ENCODE measurements at regions not wholly inside any gene's neighbourhood (a gene's known extent, or its start where the extent isn't known, plus 50 kb on each side); places are given as distances from the start of the nearest gene placed in this dataset.

DNA sequence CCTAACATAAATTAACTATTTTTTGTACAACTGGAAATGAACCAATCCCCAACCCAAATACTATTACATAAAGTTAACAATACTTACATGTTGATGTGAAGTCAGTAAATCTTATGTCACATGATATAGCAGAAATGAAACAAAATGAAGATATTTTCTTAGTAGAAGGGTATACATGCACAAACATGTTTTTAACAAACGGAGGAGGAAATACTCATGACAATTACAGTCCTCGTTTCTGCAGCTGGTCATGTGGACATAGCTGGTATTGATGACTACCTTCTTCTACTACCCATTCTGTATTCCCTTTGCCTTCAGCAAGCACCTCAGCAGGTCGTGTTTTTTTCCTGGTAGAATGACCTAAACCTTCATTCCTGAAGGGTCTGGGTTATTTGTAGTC lies 252.3 kb downstream of the HTR7 start:
- Mint-ChIP-seq H3K27me3 (ENCODE audit: low read depth) (no peaks in the 10 kb centered on the region), H3K27ac (no peak overlapping the region), H3K9me3 (peaks cover 43% of the 10 kb centered on the region), H3K4me1 (peaks cover 3% of the 10 kb centered on the region; the same call in 1 of the 2 replicates), H3K36me3 (peaks cover 9% of the 10 kb centered on the region), H3K4me3 (no peak overlapping the region)
- ChIA-PET POLR2A (no interaction called here), CTCF (no interaction called here)
- DNase-seq (ENCODE audit: low spot score), result no peak
- TF ChIP-seq, protein P1, sequence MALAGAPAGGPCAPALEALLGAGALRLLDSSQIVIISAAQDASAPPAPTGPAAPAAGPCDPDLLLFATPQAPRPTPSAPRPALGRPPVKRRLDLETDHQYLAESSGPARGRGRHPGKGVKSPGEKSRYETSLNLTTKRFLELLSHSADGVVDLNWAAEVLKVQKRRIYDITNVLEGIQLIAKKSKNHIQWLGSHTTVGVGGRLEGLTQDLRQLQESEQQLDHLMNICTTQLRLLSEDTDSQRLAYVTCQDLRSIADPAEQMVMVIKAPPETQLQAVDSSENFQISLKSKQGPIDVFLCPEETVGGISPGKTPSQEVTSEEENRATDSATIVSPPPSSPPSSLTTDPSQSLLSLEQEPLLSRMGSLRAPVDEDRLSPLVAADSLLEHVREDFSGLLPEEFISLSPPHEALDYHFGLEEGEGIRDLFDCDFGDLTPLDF (CRISPR knock-in tag; IDR thresholded peaks at IDR 0.05), result no peak
- TF ChIP-seq NFYB (CRISPR knock-in tag; conservative IDR thresholded peaks at IDR 0.05; ENCODE audit: low read depth) (no peak), ZNF396 (CRISPR knock-in tag; IDR thresholded peaks at IDR 0.05; ENCODE audit: borderline replicate concordance) (no peak), ESRRA (CRISPR knock-in tag; IDR thresholded peaks at IDR 0.05; ENCODE audit: borderline replicate concordance) (no peak), ZNF671 (CRISPR knock-in tag; IDR thresholded peaks at IDR 0.05) (no peak), OVOL2 (CRISPR knock-in tag; IDR thresholded peaks at IDR 0.05; ENCODE audit: borderline replicate concordance) (no peak), NFATC4 (CRISPR knock-in tag; IDR thresholded peaks at IDR 0.05) (no peak)
- TF ChIP-seq, protein P2, sequence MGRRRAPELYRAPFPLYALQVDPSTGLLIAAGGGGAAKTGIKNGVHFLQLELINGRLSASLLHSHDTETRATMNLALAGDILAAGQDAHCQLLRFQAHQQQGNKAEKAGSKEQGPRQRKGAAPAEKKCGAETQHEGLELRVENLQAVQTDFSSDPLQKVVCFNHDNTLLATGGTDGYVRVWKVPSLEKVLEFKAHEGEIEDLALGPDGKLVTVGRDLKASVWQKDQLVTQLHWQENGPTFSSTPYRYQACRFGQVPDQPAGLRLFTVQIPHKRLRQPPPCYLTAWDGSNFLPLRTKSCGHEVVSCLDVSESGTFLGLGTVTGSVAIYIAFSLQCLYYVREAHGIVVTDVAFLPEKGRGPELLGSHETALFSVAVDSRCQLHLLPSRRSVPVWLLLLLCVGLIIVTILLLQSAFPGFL (CRISPR knock-in tag; IDR thresholded peaks at IDR 0.05; ENCODE audit: borderline replicate concordance), result no peak
- TF ChIP-seq, protein P3, sequence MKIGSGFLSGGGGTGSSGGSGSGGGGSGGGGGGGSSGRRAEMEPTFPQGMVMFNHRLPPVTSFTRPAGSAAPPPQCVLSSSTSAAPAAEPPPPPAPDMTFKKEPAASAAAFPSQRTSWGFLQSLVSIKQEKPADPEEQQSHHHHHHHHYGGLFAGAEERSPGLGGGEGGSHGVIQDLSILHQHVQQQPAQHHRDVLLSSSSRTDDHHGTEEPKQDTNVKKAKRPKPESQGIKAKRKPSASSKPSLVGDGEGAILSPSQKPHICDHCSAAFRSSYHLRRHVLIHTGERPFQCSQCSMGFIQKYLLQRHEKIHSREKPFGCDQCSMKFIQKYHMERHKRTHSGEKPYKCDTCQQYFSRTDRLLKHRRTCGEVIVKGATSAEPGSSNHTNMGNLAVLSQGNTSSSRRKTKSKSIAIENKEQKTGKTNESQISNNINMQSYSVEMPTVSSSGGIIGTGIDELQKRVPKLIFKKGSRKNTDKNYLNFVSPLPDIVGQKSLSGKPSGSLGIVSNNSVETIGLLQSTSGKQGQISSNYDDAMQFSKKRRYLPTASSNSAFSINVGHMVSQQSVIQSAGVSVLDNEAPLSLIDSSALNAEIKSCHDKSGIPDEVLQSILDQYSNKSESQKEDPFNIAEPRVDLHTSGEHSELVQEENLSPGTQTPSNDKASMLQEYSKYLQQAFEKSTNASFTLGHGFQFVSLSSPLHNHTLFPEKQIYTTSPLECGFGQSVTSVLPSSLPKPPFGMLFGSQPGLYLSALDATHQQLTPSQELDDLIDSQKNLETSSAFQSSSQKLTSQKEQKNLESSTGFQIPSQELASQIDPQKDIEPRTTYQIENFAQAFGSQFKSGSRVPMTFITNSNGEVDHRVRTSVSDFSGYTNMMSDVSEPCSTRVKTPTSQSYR (CRISPR knock-in tag; IDR thresholded peaks at IDR 0.05), result no peak
- TF ChIP-seq, protein P4, sequence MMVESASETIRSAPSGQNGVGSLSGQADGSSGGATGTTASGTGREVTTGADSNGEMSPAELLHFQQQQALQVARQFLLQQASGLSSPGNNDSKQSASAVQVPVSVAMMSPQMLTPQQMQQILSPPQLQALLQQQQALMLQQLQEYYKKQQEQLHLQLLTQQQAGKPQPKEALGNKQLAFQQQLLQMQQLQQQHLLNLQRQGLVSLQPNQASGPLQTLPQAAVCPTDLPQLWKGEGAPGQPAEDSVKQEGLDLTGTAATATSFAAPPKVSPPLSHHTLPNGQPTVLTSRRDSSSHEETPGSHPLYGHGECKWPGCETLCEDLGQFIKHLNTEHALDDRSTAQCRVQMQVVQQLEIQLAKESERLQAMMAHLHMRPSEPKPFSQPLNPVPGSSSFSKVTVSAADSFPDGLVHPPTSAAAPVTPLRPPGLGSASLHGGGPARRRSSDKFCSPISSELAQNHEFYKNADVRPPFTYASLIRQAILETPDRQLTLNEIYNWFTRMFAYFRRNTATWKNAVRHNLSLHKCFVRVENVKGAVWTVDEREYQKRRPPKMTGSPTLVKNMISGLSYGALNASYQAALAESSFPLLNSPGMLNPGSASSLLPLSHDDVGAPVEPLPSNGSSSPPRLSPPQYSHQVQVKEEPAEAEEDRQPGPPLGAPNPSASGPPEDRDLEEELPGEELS (CRISPR knock-in tag; IDR thresholded peaks at IDR 0.05), result no peak
- TF ChIP-seq, protein P5, sequence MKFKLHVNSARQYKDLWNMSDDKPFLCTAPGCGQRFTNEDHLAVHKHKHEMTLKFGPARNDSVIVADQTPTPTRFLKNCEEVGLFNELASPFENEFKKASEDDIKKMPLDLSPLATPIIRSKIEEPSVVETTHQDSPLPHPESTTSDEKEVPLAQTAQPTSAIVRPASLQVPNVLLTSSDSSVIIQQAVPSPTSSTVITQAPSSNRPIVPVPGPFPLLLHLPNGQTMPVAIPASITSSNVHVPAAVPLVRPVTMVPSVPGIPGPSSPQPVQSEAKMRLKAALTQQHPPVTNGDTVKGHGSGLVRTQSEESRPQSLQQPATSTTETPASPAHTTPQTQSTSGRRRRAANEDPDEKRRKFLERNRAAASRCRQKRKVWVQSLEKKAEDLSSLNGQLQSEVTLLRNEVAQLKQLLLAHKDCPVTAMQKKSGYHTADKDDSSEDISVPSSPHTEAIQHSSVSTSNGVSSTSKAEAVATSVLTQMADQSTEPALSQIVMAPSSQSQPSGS (CRISPR knock-in tag; IDR thresholded peaks at IDR 0.05; ENCODE audit: borderline replicate concordance, low read depth), result no peak
- ATAC-seq, result no peak

DNA sequence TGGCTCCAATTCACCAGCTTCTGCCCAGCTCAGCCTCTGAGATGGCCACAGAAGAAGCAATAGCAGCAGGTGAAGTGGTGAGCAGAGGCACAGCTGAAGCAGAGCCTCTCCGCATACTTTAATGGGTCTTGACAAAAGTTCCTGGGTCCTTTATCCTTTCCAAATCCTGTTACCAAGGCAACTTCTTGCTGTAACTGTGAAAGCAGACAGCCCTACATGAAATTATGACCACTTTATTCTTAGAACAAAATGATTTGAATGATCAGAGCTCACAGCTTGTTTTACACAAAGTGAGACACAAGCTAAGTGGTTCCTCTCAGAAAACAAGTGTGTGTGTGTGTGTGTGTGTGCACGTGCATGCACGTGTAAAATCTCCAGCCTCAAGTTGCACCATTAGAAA lies 245.6 kb downstream of the HTR7 start:
- POLR2A ChIA-PET, result no interaction called here
- no peak for DNase-seq (ENCODE audit: low spot score)
- ATAC-seq, result no peak
- Mint-ChIP-seq H3K27me3 (ENCODE audit: low read depth) (no peaks in the 10 kb centered on the region), H3K9me3 (peaks cover 14% of the 10 kb centered on the region), H3K27ac (no peak overlapping the region), H3K36me3 (no peaks in the 10 kb centered on the region), H3K4me1 (peaks cover 5% of the 10 kb centered on the region), H3K4me3 (no peak overlapping the region)
- CTCF ChIA-PET, result interaction anchor here (0.6 to 1.3 kb wide), 2 partner anchors 19 to 335 kb away, joined by 3 to 5 read pairs; no protein-coding TSS in a partner anchor
- TF ChIP-seq TEAD1 (CRISPR knock-in tag; IDR thresholded peaks at IDR 0.05) (no peak), NFYB (CRISPR knock-in tag; conservative IDR thresholded peaks at IDR 0.05; ENCODE audit: low read depth) (no peak), ZNF138 (CRISPR knock-in tag; conservative IDR thresholded peaks at IDR 0.05) (no peak), OVOL2 (CRISPR knock-in tag; IDR thresholded peaks at IDR 0.05; ENCODE audit: borderline replicate concordance) (no peak), ZNF416 (CRISPR knock-in tag; IDR thresholded peaks at IDR 0.05) (no peak)
- TF ChIP-seq, protein P1 (CRISPR knock-in tag; IDR thresholded peaks at IDR 0.05), result no peak
- TF ChIP-seq, protein P6, sequence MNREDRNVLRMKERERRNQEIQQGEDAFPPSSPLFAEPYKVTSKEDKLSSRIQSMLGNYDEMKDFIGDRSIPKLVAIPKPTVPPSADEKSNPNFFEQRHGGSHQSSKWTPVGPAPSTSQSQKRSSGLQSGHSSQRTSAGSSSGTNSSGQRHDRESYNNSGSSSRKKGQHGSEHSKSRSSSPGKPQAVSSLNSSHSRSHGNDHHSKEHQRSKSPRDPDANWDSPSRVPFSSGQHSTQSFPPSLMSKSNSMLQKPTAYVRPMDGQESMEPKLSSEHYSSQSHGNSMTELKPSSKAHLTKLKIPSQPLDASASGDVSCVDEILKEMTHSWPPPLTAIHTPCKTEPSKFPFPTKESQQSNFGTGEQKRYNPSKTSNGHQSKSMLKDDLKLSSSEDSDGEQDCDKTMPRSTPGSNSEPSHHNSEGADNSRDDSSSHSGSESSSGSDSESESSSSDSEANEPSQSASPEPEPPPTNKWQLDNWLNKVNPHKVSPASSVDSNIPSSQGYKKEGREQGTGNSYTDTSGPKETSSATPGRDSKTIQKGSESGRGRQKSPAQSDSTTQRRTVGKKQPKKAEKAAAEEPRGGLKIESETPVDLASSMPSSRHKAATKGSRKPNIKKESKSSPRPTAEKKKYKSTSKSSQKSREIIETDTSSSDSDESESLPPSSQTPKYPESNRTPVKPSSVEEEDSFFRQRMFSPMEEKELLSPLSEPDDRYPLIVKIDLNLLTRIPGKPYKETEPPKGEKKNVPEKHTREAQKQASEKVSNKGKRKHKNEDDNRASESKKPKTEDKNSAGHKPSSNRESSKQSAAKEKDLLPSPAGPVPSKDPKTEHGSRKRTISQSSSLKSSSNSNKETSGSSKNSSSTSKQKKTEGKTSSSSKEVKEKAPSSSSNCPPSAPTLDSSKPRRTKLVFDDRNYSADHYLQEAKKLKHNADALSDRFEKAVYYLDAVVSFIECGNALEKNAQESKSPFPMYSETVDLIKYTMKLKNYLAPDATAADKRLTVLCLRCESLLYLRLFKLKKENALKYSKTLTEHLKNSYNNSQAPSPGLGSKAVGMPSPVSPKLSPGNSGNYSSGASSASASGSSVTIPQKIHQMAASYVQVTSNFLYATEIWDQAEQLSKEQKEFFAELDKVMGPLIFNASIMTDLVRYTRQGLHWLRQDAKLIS (CRISPR knock-in tag; IDR thresholded peaks at IDR 0.05; ENCODE audit: borderline replicate concordance), result no peak
- TF ChIP-seq, protein P5 (CRISPR knock-in tag; IDR thresholded peaks at IDR 0.05; ENCODE audit: borderline replicate concordance, low read depth), result no peak
- TF ChIP-seq, protein P7, sequence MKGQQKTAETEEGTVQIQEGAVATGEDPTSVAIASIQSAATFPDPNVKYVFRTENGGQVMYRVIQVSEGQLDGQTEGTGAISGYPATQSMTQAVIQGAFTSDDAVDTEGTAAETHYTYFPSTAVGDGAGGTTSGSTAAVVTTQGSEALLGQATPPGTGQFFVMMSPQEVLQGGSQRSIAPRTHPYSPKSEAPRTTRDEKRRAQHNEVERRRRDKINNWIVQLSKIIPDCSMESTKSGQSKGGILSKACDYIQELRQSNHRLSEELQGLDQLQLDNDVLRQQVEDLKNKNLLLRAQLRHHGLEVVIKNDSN (CRISPR knock-in tag; IDR thresholded peaks at IDR 0.05), result no peak

All from WTC11 (cell line).